Gastrocnemius medialis (tissue), 4 donors: ENCODE measurements at regions not wholly inside any gene's neighbourhood (a gene's known extent, or its start where the extent isn't known, plus 50 kb on each side); places are given as distances from the start of the nearest gene placed in this dataset.

Source experiments
- CTCF ChIP-seq, 5 experiments: fragments of 450-650 bp in 3 of 5; fragments of 200-600 bp in 2 of 5; sonication (generic) in 2 of 5; IDR thresholded peaks in 4 of 5; conservative IDR thresholded peaks in 1 of 5; 1 replicate in 4 of 5; 2 replicates in 1 of 5; pipeline ENCODE4 v1.5.1; 2016 to 2019; ENCODE audit warnings: antibody characterized with exemption in 5 of 5, mild to moderate bottlenecking in 3 of 5, moderate library complexity in 3 of 5
- POLR2A ChIP-seq, 2 donors: fragments of 450-650 bp; IDR thresholded peaks; one replicate each; pipeline ENCODE4 v1.6.1; 2017; ENCODE audit warnings: antibody characterized with exemption in 2 of 2, mild to moderate bottlenecking in 2 of 2, moderate library complexity in 2 of 2

DNA sequence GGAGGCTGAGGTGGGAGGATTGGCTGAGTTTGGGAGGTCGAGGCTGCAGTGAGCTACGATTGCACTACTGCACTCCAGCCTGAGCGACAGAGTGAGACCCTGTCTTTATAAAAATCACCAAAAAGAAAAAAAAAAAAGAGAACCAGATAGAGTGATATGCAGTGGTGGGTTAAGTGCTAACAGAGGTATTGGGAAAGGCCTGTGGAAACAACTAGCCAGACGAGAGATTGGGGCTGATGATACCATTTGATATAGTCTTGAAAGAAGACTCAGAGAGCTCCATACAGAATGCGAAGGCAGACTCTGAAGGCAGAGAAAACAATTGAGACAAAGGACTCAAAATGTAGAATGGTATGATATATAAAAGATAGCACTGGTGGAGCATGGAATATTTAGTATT is 134.1 kb downstream of the CDC42EP3 start:
- no peak for TF ChIP-seq CTCF (IDR thresholded peaks at IDR 0.05 in 4 of 5, conservative IDR thresholded peaks at IDR 0.05 in 1 of 5)
- TF ChIP-seq POLR2A (IDR thresholded peaks at IDR 0.05), result no peak
